Kidney (tissue), 13 donors: ENCODE measurements at regions not wholly inside any gene's neighbourhood (a gene's known extent, or its start where the extent isn't known, plus 50 kb on each side); places are given as distances from the start of the nearest gene placed in this dataset.

ENCODE experiments used
- DNase-seq, 5 donors: peaks; one replicate each; pipeline ENCODE4 v3.0.0-alpha.2; 2013 to 2020
- FAIRE-seq: peaks from 2 replicates; lab custom pipeline; 2012; peaks lifted over from hg19 to GRCh38; lab: Jason Lieb, UNC
- H3K27ac ChIP-seq, 2 donors: one replicate each; pipeline ENCODE4 v1.7.0; 2013; ENCODE audit warnings: low read depth in 2 of 2, low read length in 2 of 2, inconsistent platforms in 1 of 2
- H3K27me3 ChIP-seq: one replicate; pipeline ENCODE4 v1.7.1; 2013; ENCODE audit warnings: low read length, inconsistent platforms; ENCODE audit not compliant: control insufficient read depth, insufficient read depth
- H3K36me3 ChIP-seq, 3 donors: one replicate each; pipeline versions ENCODE4 v1.7.0 to v1.7.1; 2013; ENCODE audit warnings: low read length in 3 of 3, control low read depth in 1 of 3, inconsistent platforms in 1 of 3; ENCODE audit not compliant: insufficient read depth in 3 of 3, control insufficient read depth in 2 of 3
- H3K4me1 ChIP-seq, 3 donors: one replicate each; pipeline versions ENCODE4 v1.7.0 to v1.7.1; 2013; ENCODE audit warnings: low read length in 3 of 3, inconsistent platforms in 1 of 3, low read depth in 1 of 3; ENCODE audit not compliant: control insufficient read depth in 2 of 3, insufficient read depth in 2 of 3
- H3K4me3 ChIP-seq, 3 donors: one replicate each; pipeline versions ENCODE4 v1.7.0 to v1.8.1; 2013; ENCODE audit warnings: low read length in 3 of 3, control low read depth in 1 of 3, inconsistent platforms in 1 of 3
- H3K9ac ChIP-seq, 3 donors: one replicate each; pipeline versions ENCODE4 v1.7.0 to v1.7.1; 2013; ENCODE audit warnings: low read length in 3 of 3, control low read depth in 1 of 3, inconsistent platforms in 1 of 3
- H3K9me3 ChIP-seq, 3 donors: one replicate each; pipeline versions ENCODE4 v1.7.0 to v1.7.1; 2013; ENCODE audit warnings: low read length in 3 of 3, control low read depth in 1 of 3, inconsistent platforms in 1 of 3; ENCODE audit not compliant: control insufficient read depth in 2 of 3, insufficient read depth in 1 of 3
- intact Hi-C: fragments of 100-400 bp; cut with DNase I; formaldehyde crosslinking; loops from one replicate; pipeline ENCODE4 v1.11.1; 2022
- TF ChIP-seq, protein P1 (sequence below): IDR thresholded peaks from 3 replicates; pipeline ENCODE4 v1.5.1; 2012; ENCODE audit warnings: mild to moderate bottlenecking, moderate library complexity, borderline replicate concordance; ENCODE audit not compliant: insufficient read depth; ENCODE audit errors: extremely low read depth
- donor health status: control.
- donor health status: control.
- donor health status: control.
- donor health status: control.
- donor health status: control.
- donor health status: DM: yes; HTN: yes; CAD: no.
- donor health status: Normal renal cell carcinoma (clear cell type).

DNA sequence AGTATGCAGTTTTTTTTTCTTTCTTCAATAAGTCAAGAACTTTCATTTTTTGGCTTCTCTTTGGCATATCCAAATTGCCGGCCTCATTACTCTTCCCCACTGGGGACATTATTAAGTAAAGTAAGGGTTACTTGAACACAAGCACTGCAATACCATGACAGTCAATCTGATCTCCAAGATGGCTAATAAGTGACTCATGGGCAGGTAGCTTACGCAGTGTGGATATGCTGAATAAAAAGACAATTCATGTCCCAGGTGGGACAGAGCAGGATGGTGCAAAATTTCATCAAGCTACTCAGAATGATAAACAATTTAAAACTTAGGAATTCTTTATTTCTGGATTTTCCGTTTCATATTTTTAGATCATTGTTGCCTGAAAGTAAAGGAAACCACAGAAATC is 671.8 kb downstream of the ACTL7B start:
- DNase-seq (no peak), FAIRE-seq (no peak)
- Histone ChIP-seq H3K36me3 (no peaks in the 10 kb centered on the region), H3K27me3 (no peaks in the 10 kb centered on the region), H3K4me1 (no peaks in the 10 kb centered on the region), H3K4me3 (no peak overlapping the region), H3K9ac (no peak overlapping the region), H3K27ac (no peak overlapping the region), H3K9me3 (no peaks in the 10 kb centered on the region)
- TF ChIP-seq, protein P1, sequence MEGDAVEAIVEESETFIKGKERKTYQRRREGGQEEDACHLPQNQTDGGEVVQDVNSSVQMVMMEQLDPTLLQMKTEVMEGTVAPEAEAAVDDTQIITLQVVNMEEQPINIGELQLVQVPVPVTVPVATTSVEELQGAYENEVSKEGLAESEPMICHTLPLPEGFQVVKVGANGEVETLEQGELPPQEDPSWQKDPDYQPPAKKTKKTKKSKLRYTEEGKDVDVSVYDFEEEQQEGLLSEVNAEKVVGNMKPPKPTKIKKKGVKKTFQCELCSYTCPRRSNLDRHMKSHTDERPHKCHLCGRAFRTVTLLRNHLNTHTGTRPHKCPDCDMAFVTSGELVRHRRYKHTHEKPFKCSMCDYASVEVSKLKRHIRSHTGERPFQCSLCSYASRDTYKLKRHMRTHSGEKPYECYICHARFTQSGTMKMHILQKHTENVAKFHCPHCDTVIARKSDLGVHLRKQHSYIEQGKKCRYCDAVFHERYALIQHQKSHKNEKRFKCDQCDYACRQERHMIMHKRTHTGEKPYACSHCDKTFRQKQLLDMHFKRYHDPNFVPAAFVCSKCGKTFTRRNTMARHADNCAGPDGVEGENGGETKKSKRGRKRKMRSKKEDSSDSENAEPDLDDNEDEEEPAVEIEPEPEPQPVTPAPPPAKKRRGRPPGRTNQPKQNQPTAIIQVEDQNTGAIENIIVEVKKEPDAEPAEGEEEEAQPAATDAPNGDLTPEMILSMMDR, result no peak
- intact Hi-C loops, result no loop called here

DNA sequence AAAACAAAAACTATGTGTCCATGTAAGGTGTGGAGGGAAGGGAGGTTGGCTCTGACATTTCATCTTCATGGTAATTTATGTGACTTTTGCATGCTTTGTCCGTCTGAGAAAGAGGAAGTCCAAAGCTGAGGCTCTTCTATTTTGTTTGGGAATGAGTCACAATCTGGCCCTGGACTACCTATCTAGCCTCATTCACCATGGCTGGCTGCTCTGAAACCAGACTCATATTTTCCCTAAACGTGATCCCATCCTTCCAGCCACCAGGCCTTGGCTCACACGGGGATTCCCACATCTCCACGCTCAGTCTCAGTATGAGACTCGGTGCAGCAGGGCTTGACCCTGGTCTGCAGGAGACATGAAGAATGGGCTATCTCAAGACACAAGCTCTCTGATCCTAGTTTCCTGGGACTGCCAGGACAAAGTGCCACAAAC is 672.8 kb downstream of the ACTL7B start:
- H3K9ac ChIP-seq, result no peak overlapping the region
- TF ChIP-seq, protein P1, result no peak
- no peaks in the 10 kb centered on the region for H3K9me3 ChIP-seq
- no peak overlapping the region for H3K4me3 ChIP-seq
- no peaks in the 10 kb centered on the region for H3K27me3 ChIP-seq
- no peaks in the 10 kb centered on the region for H3K36me3 ChIP-seq
- H3K4me1 ChIP-seq, result no peaks in the 10 kb centered on the region
- intact Hi-C loops, result no loop called here
- no peak overlapping the region for H3K27ac ChIP-seq
- no peak for FAIRE-seq
- DNase-seq, result no peak

DNA sequence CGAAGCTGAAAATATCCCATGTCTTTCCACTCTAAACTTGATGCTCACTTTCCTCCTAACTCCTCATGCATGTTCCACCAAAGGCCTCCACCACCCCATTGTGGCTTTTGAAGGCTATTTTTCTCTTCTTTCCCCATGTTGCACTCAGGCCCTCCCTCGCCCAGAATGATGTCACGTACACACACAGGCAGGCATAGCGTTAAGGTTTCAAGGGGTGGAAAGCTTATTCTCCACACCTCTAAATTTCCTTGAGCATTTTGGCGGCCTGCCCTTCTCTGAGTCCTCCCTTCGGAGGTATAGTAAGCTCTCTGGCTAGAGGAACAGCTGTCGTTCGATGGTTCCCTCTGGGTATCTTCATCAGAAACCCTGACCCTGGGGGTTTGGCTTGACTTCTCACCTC is 673.5 kb downstream of the ACTL7B start:
- H3K27ac ChIP-seq, result no peak overlapping the region
- TF ChIP-seq, protein P1, result no peak
- H3K9ac ChIP-seq, result no peak overlapping the region
- DNase-seq (no peak), FAIRE-seq (no peak)
- H3K36me3 ChIP-seq, result no peaks in the 10 kb centered on the region
- no peaks in the 10 kb centered on the region for H3K9me3 ChIP-seq
- intact Hi-C loops, result no loop called here
- no peaks in the 10 kb centered on the region for H3K4me1 ChIP-seq
- H3K4me3 ChIP-seq, result no peak overlapping the region
- no peaks in the 10 kb centered on the region for H3K27me3 ChIP-seq

DNA sequence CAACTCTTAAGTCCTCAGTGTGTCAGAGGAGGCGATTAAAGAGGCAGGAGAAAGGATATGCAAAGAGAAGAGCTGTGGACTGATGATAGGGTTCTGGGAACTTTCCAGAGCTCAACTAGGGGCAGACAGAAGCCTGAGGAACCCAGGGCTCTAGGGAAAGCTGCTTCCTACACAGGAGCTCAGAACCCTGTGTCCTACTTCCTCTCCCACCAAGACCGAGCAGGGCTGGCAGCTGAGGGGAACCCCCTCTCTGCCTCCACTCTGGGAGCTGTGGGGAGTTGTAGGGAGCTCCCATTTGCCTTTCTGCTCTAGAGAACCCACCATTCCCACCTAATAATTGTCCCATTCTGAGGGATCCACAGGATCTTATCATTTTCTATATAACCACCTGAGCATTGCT is 674.3 kb downstream of the ACTL7B start:
- H3K27me3 ChIP-seq, result no peaks in the 10 kb centered on the region
- no peak overlapping the region for H3K9ac ChIP-seq
- DNase-seq (no peak), FAIRE-seq (no peak)
- TF ChIP-seq, protein P1, result no peak
- H3K36me3 ChIP-seq, result no peaks in the 10 kb centered on the region
- no peaks in the 10 kb centered on the region for H3K4me1 ChIP-seq
- H3K27ac ChIP-seq, result no peak overlapping the region
- H3K9me3 ChIP-seq, result no peaks in the 10 kb centered on the region
- H3K4me3 ChIP-seq, result no peak overlapping the region
- intact Hi-C loops, result no loop called here
